Esophagus squamous epithelium (tissue), 4 donors: ENCODE measurements at regions not wholly inside any gene's neighbourhood (a gene's known extent, or its start where the extent isn't known, plus 50 kb on each side); places are given as distances from the start of the nearest gene placed in this dataset.

Experiments used
- POLR2A ChIP-seq, 4 donors: fragments of 450-650 bp; IDR thresholded peaks; one replicate each; pipeline ENCODE4 v1.6.1; 2017; ENCODE audit warnings: antibody characterized with exemption in 4 of 4, mild to moderate bottlenecking in 4 of 4, moderate library complexity in 3 of 4
- TF ChIP-seq, protein P1 (sequence below), 6 experiments: fragments of 450-650 bp in 4 of 6; fragments of 200-600 bp in 2 of 6; sonication (generic) in 2 of 6; IDR thresholded peaks; one replicate each; pipeline ENCODE4 v1.5.1; 2016 to 2019; ENCODE audit warnings: antibody characterized with exemption in 6 of 6, mild to moderate bottlenecking in 4 of 6, moderate library complexity in 4 of 6

DNA sequence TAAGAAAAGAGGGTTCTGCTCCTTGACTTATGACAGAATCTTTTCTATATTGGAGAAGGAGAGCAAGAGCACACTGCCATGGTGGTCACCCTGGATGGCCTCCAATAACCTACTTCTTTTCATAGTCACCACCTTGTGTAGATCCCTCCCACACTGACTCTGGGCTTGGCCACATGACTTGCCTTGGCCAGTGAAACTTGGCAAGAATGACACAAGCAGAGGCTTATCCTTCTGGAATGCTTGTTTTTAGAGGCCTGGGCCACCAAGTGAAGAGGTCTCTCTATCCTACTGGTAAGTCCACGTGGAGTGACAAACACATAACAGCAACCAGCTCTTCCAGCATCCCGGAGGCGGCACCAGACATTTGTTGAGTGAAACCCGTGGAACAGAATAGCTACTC, 349.4 kb upstream of the JARID2 start:
- TF ChIP-seq, protein P1, sequence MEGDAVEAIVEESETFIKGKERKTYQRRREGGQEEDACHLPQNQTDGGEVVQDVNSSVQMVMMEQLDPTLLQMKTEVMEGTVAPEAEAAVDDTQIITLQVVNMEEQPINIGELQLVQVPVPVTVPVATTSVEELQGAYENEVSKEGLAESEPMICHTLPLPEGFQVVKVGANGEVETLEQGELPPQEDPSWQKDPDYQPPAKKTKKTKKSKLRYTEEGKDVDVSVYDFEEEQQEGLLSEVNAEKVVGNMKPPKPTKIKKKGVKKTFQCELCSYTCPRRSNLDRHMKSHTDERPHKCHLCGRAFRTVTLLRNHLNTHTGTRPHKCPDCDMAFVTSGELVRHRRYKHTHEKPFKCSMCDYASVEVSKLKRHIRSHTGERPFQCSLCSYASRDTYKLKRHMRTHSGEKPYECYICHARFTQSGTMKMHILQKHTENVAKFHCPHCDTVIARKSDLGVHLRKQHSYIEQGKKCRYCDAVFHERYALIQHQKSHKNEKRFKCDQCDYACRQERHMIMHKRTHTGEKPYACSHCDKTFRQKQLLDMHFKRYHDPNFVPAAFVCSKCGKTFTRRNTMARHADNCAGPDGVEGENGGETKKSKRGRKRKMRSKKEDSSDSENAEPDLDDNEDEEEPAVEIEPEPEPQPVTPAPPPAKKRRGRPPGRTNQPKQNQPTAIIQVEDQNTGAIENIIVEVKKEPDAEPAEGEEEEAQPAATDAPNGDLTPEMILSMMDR (IDR thresholded peaks at IDR 0.05) = no peak
- TF ChIP-seq POLR2A (IDR thresholded peaks at IDR 0.05) = no peak
